SH-SY5Y (cell line): ENCODE measurements at regions not wholly inside any gene's neighbourhood (a gene's known extent, or its start where the extent isn't known, plus 50 kb on each side); places are given as distances from the start of the nearest gene placed in this dataset.

ENCODE experiments used
- GATA2 ChIP-seq: IDR thresholded peaks from 2 replicates; pipeline ENCODE4 v1.6.1; 2011; ENCODE audit warnings: mild to moderate bottlenecking, low read depth, low read length
- GATA3 ChIP-seq: IDR thresholded peaks from 2 replicates; pipeline ENCODE4 v1.6.1; 2011; ENCODE audit warnings: low read depth, mild to moderate bottlenecking, low read length, moderate library complexity

DNA sequence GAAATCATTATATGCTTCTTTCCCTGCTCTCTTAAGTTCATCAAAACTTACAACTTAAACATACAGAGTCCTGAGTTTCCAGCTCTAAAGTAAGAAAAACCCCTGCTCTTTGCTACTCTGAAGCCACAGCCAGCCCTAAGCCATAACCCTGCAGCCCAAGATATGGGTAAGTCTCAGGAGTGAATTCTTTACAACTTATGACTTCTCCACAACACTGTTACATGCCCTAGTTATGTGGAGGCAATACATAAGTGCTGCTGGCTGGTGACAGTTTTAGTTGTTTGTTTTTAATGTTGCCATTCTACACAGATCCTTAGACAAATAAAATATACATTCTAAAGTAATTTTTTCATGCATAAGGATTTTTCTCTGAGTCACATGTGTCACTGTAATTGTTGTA lies 100.2 kb downstream of the FBXO8 start:
- TF ChIP-seq GATA2, result no peak
- TF ChIP-seq GATA3, result no peak
